ENCODE measurements at regions not wholly inside any gene's neighbourhood (a gene's known extent, or its start where the extent isn't known, plus 50 kb on each side); places are given as distances from the start of the nearest gene placed in this dataset.
"Not testable (repeated sequence)": the region's sequence is repeated elsewhere in the genome, so short reads cannot be mapped to it uniquely, and the experiment has no call there.

DNA sequence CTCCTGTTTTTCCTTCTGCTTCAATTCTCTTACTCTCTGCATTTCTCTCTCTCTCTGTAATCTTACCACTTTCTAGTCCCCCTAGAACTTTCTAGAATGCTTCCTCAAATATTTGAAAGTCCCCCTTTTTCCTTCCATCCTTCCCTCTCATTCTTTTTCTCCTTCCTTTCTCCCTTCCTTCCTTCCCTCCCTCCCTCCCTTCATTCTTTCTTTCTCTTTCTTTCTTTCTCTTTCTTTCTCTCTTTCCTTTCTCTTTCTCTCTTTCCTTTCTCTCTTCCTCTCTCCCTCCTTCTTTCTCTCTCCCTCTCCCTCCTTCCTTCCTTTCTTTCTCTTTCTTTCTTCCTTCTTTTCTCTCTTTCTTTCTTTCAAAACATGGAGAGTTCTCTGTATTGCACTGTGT lies 201.4 kb upstream of the IGF1 start:
- Histone ChIP-seq H3K4me3 (no peak overlapping the region), H3K4me1 (no peaks in the 10 kb centered on the region), H3K9me3 (no peaks in the 10 kb centered on the region), H3K27ac (no peak overlapping the region), H3K27me3 (ENCODE audit: low read depth) (no peaks in the 10 kb centered on the region), H3K36me3 (no peaks in the 10 kb centered on the region)
- no peak for DNase-seq
- TF ChIP-seq, protein P1, sequence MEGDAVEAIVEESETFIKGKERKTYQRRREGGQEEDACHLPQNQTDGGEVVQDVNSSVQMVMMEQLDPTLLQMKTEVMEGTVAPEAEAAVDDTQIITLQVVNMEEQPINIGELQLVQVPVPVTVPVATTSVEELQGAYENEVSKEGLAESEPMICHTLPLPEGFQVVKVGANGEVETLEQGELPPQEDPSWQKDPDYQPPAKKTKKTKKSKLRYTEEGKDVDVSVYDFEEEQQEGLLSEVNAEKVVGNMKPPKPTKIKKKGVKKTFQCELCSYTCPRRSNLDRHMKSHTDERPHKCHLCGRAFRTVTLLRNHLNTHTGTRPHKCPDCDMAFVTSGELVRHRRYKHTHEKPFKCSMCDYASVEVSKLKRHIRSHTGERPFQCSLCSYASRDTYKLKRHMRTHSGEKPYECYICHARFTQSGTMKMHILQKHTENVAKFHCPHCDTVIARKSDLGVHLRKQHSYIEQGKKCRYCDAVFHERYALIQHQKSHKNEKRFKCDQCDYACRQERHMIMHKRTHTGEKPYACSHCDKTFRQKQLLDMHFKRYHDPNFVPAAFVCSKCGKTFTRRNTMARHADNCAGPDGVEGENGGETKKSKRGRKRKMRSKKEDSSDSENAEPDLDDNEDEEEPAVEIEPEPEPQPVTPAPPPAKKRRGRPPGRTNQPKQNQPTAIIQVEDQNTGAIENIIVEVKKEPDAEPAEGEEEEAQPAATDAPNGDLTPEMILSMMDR (IDR thresholded peaks at IDR 0.05), result no peak
- intact Hi-C loops (cut with DNase I), result no loop called here
- ATAC-seq, result no peak

DNA sequence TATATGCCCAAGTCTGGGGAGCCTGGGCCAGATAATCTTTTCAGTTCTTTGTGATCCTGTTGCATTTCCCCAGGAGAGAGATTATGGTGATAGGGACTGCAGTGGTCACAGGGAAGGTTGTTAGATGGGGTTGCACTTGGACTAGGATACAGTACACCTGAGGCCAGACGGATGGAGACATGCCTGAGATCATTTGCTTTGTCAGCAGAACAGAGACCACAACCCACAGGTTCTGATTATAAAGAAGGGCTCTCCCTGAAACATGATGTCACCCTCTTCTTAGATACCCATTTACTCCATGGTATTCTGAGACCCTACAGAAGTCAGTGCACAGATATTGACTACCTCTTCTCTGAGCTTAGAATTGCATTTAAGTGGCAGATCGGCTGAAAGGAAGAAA lies 200.9 kb upstream of the IGF1 start:
- no peaks in the 10 kb centered on the region for H3K9me3 ChIP-seq
- H3K27me3 ChIP-seq (ENCODE audit: low read depth), result no peaks in the 10 kb centered on the region
- intact Hi-C loops (cut with DNase I), result no loop called here
- no peaks in the 10 kb centered on the region for H3K36me3 ChIP-seq
- TF ChIP-seq, protein P1 (IDR thresholded peaks at IDR 0.05), result no peak
- no peak overlapping the region for H3K27ac ChIP-seq
- no peaks in the 10 kb centered on the region for H3K4me1 ChIP-seq
- ATAC-seq (no peak), DNase-seq (no peak)
- H3K4me3 ChIP-seq, result no peak overlapping the region

DNA sequence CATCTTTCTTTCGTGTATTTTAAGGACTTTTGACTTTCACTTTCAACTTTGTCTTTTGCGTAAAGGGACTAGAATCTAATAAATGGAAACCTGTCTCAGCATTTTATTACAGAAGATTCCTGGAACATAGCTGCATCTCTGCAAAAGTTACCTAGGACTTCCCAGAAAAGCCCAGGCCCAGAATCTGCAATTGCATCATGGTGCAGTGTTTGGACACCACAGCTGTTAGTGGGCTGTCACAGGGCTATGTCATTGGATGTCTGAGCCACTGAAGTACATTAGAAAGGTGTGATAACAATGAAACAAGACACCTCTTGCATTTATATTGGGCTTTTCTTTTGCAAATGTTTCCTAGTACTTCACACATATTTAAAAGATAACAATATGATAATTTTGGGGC lies 199.9 kb upstream of the IGF1 start:
- Histone ChIP-seq H3K27ac (no peak overlapping the region), H3K4me1 (no peaks in the 10 kb centered on the region), H3K9me3 (no peaks in the 10 kb centered on the region), H3K36me3 (no peaks in the 10 kb centered on the region), H3K27me3 (ENCODE audit: low read depth) (no peaks in the 10 kb centered on the region), H3K4me3 (no peak overlapping the region)
- TF ChIP-seq, protein P1 (IDR thresholded peaks at IDR 0.05), result no peak
- intact Hi-C loops (cut with DNase I), result no loop called here
- DNase-seq (no peak), ATAC-seq (no peak)

DNA sequence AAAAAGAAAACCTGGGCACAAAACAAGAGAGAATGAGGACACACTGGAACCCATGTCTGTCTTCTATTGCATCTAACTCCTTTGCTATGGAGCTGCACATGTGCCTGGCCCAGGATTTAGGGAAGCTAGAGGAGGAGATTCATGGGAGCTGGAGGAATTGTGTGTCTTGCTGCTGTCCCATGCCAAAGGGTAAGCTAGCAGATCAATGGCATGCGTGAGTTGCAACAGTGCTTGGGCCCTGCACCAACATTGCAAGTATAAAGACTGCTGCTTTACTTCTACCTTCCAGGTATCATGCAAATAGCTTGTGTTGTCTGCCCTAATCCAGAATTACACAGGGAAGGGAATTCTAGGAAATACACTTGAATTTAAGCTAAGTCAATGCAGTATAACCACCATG lies 196.4 kb upstream of the IGF1 start:
- no peaks in the 10 kb centered on the region for H3K4me1 ChIP-seq
- TF ChIP-seq, protein P1 (IDR thresholded peaks at IDR 0.05), result no peak
- intact Hi-C loops (cut with DNase I), result no loop called here

DNA sequence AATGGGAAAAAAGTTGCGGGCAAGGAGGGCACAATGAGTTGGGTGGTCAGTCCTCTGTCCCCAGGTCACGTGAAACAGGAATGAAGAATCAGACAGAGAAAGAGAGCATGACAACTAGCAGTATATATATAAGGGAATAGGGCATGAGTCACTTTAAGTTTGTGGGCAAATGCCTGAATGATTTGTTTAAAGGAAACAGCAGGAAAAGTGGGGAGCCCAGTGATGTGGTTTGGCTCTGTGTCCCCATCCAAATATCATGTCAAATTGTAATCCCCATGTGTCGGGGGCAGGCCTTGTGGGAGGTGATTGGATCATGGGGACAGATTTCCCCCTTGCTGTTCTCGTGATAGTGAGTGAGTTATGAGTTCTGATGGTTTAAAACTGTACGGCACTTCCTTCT lies 195.3 kb upstream of the IGF1 start:
- no peak overlapping the region for H3K4me3 ChIP-seq
- DNase-seq (no peak), ATAC-seq (no peak)
- intact Hi-C loops (cut with DNase I), result no loop called here
- peaks cover 13% of the 10 kb centered on the region for H3K9me3 ChIP-seq
- no peak overlapping the region for H3K27ac ChIP-seq
- no peaks in the 10 kb centered on the region for H3K36me3 ChIP-seq
- TF ChIP-seq, protein P1 (IDR thresholded peaks at IDR 0.05), result no peak
- no peaks in the 10 kb centered on the region for H3K4me1 ChIP-seq
- H3K27me3 ChIP-seq (ENCODE audit: low read depth), result no peaks in the 10 kb centered on the region

More for the DNA sequence above, 196.4 kb upstream of the IGF1 start:
- peaks cover 13% of the 10 kb centered on the region for H3K9me3 ChIP-seq
- H3K36me3 ChIP-seq, result no peaks in the 10 kb centered on the region
- no peak overlapping the region for H3K4me3 ChIP-seq
- H3K27ac ChIP-seq, result no peak overlapping the region
- no peaks in the 10 kb centered on the region for H3K27me3 ChIP-seq (ENCODE audit: low read depth)
- DNase-seq, result no peak
- no peak for ATAC-seq

DNA sequence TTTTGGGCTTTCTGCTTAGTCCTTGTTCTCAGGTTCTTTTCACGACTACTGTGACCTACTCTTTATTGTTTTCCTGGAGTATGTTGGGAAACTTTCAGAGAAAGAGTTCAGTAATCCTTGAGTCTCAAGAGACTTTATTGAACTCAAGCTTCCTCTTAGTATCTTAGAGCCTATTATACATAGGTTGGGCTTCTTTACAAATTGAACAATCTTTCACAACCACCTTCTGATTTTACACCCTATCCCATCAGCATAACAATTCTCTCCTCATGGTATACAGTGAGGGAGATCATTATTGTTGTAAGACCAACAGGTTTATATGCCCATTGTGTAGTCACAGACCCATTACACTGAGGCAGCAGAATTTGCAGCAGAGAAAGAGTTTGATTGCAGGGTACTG lies 193.2 kb upstream of the IGF1 start:
- Histone ChIP-seq H3K9me3 (peaks cover 13% of the 10 kb centered on the region), H3K36me3 (no peaks in the 10 kb centered on the region), H3K4me1 (no peaks in the 10 kb centered on the region), H3K27me3 (ENCODE audit: low read depth) (no peaks in the 10 kb centered on the region), H3K27ac (no peak overlapping the region), H3K4me3 (no peak overlapping the region)
- no peak for ATAC-seq
- TF ChIP-seq, protein P1 (IDR thresholded peaks at IDR 0.05), result no peak
- intact Hi-C loops (cut with DNase I), result no loop called here
- no peak for DNase-seq

DNA sequence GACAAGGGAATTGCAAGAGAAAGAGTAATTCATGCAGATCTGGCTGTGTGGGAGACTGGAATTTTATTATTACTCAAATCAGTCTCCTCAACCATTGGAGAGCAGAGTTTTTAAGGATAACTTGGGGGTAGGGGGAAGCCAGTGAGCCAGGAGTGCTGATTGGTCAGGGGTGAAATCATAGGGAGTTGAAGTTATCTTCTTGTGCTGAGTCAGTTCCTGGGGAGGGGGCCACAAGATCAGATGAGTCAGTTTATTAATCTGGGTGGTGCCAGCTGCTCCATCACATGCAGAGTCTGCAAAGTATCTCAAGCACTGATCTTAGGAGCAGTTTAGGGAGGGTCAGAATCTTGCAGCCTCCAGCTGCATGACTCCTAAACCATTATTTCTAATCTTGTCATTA lies 191.8 kb upstream of the IGF1 start:
- H3K27ac ChIP-seq; H3K4me1 ChIP-seq; H3K27me3 ChIP-seq (ENCODE audit: low read depth); intact Hi-C loops (cut with DNase I); H3K36me3 ChIP-seq; ATAC-seq; H3K4me3 ChIP-seq; DNase-seq: not testable (repeated sequence)
- peaks cover 13% of the 10 kb centered on the region for H3K9me3 ChIP-seq

All from lower lobe of right lung (tissue), 2 donors.